GM19025 (cell line): ENCODE measurements at regions not wholly inside any gene's neighbourhood (a gene's known extent, or its start where the extent isn't known, plus 50 kb on each side); places are given as distances from the start of the nearest gene placed in this dataset.
"Not testable (repeated sequence)": the region's sequence is repeated elsewhere in the genome, so short reads cannot be mapped to it uniquely, and the experiment has no call there.

Experiments
- ATAC-seq: cut with Tn5 transposase; IDR thresholded peaks from one replicate; pipeline ENCODE4 v1.9.1; 2021; ENCODE audit warnings: mild to moderate bottlenecking, low read depth, moderate library complexity; ENCODE audit not compliant: unreplicated experiment

DNA sequence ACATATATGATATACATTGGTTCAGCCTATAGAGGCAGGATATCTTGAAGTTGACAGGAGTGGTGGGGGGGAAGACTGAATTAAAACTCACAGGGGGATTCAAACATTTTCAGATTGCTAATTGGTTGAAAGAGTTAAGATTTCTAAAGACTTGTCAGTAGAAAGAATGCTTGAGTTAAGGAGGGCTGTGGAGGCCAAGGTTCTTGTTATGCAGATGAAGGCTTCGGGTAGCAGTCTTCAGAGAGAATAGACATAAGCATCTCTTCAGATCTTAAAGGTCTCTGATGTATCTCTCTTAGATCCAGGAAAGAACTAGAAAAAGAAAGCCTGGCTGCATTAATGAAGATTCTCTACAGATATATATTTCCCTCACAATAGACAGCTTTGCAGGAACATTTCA is 209.8 kb upstream of the SEMA3D start:
- ATAC-seq, result no peak

GRCh38 chr7:85392789-85393188 is 205.9 kb upstream of the SEMA3D start:
- ATAC-seq, result no peak

GRCh38 chr7:85392326-85392725 is 205.5 kb upstream of the SEMA3D start:
- ATAC-seq, result no peak

DNA sequence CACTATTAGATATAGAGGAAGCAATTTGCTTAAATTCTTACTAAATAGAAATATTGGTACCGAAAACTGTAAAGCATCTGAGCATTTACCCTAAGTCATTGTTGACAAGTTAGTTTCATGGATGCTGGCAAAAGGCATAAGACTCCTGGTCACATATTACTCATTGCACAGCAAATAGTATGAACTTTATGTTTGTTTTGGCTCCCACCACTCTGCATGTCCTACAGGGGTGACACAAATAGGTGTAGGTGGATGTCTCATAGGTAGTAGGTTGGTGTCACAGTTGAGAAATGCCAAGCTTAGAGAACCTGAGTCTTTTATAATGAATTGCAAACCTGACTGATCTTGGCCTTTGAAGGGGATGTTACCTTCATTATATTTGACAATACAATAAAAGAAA is 199.6 kb upstream of the SEMA3D start:
- no peak for ATAC-seq

DNA sequence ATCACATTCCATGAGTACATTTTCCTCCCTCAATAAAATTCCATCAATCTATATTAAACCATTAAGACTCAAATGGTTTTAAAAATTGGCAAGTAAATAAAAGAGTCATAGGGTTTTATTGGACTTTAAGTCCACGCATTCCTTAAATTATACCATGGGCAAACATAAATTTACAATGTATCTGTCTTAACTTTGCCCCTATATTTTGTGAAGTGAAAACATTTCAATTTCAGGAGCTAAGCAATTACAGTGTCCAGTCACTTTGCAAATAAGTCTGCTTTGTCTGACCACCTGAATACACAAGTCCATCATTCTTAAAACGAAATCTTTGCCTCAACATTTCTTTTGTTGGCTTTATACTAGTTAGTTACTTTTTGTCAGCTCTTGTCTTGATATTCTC is 197.5 kb upstream of the SEMA3D start:
- ATAC-seq, result no peak

GRCh38 chr7:85381212-85381611 is 194.4 kb upstream of the SEMA3D start:
- ATAC-seq, result no peak

- ATAC-seq, result no peak
Observed at GRCh38 chr7:85376589-85376988, 189.7 kb upstream of the SEMA3D start.

GRCh38 chr7:85356916-85357315 is 170.1 kb upstream of the SEMA3D start:
- ATAC-seq, result no peak

- ATAC-seq, result no peak
Observed at GRCh38 chr7:85343484-85343883, 156.6 kb upstream of the SEMA3D start.

DNA sequence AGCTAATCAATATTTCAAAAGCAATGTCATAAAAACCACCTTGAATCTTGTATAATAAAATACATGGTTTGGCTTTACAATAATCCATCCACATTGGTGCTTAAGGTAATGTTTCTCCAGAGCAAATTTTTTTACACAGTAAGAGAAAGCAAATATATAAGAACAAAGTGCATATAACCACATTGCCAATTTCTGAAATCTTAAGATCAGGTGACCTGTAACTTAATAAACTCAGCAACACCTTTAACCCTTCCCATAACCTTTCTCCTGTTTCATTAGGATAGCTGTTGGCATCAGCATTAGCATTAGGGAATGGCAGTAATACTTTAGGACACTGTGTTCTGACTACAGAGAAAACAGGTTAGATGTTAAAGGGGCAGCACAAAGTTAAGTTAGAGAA is 155.9 kb upstream of the SEMA3D start:
- ATAC-seq, result no peak

DNA sequence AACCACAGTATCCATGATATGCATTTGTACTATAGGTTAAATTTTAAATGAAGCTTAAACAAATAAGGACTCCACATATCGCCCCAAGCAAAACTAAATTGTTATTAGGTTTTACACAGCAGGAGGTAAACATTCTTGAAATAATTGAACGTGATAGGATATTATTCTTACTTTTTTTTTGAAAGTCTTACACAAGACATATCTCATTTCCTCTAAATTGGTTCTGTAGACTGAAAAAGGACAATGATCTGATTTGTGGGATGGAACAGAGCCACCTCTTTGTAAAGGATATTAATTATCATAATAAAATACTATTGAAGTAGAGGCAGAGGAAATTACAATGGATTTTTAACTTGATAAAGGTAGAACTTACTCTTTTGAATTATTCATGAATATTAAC is 155.1 kb upstream of the SEMA3D start:
- no peak for ATAC-seq

DNA sequence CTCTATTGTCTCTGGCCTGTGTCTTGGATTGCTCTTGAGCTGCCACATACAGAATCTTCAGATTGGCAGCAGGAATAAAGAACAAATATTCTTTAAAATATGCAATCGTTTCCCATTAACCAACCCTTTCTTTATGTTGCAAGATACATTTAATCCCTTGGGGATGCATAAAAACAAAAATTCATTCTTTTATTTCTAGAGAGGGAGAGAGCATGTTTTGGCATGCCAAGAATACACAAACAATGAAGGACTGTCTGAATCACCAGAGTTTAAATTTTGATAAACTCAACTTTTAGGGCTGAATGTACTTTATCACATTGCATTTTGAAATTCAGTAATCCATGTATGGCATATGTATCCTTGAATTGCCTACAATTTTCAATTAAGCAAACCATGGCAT is 154.3 kb upstream of the SEMA3D start:
- ATAC-seq, result no peak

DNA sequence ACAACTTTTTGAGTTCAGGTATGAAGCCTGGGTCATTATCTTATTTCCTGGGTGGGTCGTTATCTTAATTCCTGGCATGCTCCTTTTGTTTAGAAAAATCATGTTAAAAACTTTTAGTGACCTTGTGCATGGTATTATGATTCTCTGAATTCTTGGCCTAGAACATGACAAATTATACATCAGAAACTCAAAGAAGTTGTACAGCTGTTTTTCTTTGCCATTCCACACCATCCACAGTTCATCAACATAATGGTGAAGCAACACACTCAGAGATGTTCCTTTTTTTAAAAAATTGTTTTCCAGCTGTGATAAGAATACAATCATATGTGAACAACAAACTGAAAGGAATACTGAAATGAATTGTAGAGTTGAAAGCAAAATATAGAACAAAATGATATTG is 149.2 kb upstream of the SEMA3D start:
- no peak for ATAC-seq

DNA sequence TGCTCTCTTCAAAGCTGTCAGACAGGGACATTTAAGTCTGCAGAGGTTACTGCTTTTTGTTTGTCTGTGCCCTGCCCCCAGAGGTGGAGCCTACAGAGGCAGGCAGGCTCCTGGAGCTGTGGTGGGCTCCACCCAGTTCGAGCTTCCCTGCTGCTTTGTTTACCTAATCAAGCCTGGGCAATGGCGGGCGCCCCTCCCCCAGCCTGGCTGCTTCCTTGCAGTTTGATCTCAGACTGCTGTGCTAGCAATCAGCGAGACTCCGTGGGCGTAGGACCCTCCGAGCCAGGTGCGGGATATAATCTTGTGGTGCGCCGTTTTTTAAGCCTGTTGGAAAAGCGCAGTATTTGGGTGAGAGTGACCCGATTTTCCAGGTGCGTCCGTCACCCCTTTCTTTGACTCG is 148.3 kb upstream of the SEMA3D start:
- ATAC-seq, result not testable (repeated sequence)

DNA sequence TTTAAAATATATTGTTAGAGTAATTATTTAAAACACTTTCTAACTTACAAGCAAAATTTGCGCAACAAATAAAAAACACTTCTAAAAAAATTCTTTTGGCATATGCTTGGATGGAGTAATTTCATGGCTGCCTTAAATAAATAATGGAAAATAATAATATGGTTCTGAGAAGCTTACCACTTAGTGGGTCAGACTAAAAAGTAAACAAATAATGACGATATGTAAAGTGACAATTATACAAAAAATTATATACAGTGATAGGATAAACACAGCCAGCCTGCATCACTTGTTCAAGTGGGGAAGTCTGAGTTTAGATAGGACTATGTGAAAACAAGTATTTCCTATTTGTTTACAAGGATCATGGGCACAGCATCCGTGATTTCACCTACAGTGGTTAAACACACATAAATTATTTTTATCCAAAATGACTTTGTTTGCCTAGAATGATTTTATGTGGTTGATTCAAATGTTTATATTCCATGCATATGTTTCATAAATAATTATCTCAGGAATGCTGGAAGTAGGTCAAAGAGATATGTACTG is 141.7 kb upstream of the SEMA3D start:
- ATAC-seq, result no peak

- no peak for ATAC-seq
Observed at GRCh38 chr7:85324145-85324799, 137.4 kb upstream of the SEMA3D start.

DNA sequence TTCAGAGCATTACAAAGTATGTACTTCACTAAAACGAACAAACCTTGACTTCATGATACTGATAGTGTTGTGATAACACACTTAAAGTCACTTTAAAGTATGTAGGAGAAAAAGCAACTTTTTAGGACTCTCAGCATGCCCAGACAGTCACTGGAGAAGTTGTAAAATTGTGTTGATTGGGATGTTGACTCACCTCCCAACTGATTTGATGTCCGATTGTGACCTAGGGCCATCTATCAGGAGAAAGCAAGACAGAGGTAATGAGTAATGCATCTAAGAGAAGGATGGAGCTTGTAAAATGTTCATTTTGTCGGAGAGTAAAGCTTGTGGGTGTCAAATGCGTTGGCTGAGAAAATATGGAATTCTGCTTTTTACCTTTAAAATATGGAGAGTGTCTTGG is 135.4 kb upstream of the SEMA3D start:
- no peak for ATAC-seq

DNA sequence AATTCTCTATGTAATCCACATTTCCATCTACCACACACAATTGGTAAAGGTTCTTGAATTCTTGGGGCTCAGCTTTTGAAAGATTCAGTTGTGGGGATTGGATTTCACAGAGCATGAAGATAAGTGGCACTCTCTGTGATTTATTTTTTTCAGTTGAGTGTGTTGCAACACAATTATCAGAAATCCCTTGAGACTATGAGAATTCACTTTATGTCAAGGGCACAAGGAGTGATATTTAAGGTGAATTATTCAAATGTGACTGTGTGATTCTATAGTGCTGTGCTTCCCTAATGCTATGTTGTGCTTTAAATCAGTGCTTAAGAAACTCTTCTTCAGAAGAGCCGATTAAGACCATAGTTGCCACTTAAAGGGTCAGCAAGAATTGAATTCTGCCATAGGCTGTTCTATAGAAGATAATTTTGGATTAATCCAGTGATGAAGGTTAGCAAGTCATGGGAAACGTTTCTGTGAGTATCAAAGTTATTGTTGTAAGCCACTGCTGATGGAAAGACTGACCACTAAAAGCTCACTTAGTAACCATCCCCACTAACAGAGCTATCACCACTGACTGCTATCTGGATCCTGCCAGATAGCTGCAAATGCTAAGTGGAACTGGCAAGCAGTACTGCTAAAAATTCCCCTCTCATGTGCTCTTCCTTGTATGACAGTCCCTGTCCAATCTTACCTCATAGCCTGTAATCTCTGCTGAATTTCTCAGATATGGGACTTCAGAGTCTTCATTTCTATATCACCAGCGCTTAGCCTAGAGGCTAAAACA is 134.0 kb upstream of the SEMA3D start:
- no peak for ATAC-seq

- no peak for ATAC-seq
Observed at GRCh38 chr7:85316489-85316888, 129.6 kb upstream of the SEMA3D start.

DNA sequence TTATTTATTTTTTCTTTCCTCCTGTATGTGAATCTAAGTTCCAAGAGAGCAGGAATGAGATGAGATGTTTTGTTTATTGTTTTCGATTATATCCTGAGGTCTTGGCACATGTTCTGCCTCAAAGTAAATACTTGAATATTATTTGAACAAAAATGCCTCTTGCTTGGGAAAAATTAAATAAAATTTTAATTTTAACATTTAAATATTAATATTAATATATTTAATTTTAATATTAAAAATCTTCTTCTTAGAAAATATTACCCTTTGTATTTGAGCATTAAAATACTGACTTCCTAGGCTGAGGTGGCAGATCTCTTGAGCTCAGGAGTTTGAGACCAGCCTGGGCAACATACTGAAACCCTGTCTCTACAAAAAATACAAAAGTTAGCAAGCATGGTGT is 123.4 kb upstream of the SEMA3D start:
- no peak for ATAC-seq

DNA sequence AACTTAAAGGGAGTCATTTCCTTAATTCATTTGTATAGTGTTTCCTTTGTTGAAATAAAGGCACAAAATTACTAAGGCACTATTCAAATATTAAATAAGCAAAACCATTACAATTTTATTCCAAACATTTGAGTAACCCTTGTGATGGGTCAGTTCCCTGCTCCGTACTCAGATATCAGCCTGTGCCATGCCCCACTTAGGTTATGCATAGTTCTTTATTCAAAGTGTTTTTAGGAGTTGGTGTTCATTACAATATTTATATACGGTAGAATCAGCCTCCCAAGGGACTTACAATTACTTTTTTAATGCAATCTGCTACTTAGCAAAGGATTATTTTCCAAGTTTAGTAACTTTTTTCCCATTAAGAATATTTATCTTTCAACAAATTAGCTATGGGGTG is 119.3 kb upstream of the SEMA3D start:
- ATAC-seq, result no peak

DNA sequence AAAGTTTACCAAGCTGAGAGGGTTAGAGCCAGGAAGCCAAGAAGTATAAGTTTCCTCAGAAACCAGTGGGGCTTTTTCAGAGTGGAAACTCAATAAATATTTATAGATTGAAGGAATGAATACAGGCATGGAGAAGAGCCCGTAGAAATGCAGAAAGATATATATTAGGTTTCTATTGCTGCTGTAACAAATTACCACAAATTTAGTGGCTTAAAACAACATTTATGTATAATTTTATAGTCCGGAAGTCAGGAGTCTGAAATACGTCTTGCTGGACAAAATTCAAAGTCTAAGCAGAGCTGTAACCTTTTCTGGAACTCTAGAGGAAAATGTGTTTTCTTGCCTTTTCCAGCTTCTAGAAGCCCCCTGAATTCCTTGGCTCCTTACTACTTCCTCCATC is 107.3 kb upstream of the SEMA3D start:
- ATAC-seq, result no peak
